ENCODE measurements at regions not wholly inside any gene's neighbourhood (a gene's known extent, or its start where the extent isn't known, plus 50 kb on each side); places are given as distances from the start of the nearest gene placed in this dataset.
A peak's percentile ranks its signal among the peaks of the same experiment; 100 is the strongest.
"Not testable (repeated sequence)": the region's sequence is repeated elsewhere in the genome, so short reads cannot be mapped to it uniquely, and the experiment has no call there.

GRCh38 chr16:56011808-56012481 lies 136.8 kb upstream of the CES5A start:
- DNase-seq = no peak

- no peak for DNase-seq
Observed at GRCh38 chr16:56005958-56006357, 130.8 kb upstream of the CES5A start.

- no peak for DNase-seq
Observed at GRCh38 chr16:55999683-56000082, 124.5 kb upstream of the CES5A start.

GRCh38 chr16:55993088-55993487 lies 117.9 kb upstream of the CES5A start:
- no peak for DNase-seq

GRCh38 chr16:55992551-55992950 lies 117.4 kb upstream of the CES5A start:
- no peak for DNase-seq

GRCh38 chr16:55991843-55992242 lies 116.7 kb upstream of the CES5A start:
- no peak for DNase-seq

GRCh38 chr16:55989569-55989907 lies 114.4 kb upstream of the CES5A start:
- DNase-seq = no peak

- not testable (repeated sequence) for DNase-seq
Observed at GRCh38 chr16:55988850-55989568, 113.8 kb upstream of the CES5A start.

GRCh38 chr16:55988013-55988412 lies 112.8 kb upstream of the CES5A start:
- no peak for DNase-seq

GRCh38 chr16:55982597-55982996 lies 107.4 kb upstream of the CES5A start:
- DNase-seq = no peak

GRCh38 chr16:55981557-55981956 lies 106.4 kb upstream of the CES5A start:
- DNase-seq = no peak

GRCh38 chr16:55976815-55977214 lies 101.6 kb upstream of the CES5A start:
- DNase-seq = no peak

- no peak for DNase-seq
Observed at GRCh38 chr16:55971447-55971846, 96.3 kb upstream of the CES5A start.

GRCh38 chr16:55968221-55968620 lies 93.0 kb upstream of the CES5A start:
- no peak for DNase-seq

- DNase-seq = no peak
Observed at GRCh38 chr16:55964923-55965475, 89.8 kb upstream of the CES5A start.

GRCh38 chr16:55955845-55956244 lies 80.7 kb upstream of the CES5A start:
- no peak for DNase-seq

- DNase-seq = no peak
Observed at GRCh38 chr16:55955424-55955823, 80.3 kb upstream of the CES5A start.

GRCh38 chr16:55954906-55955305 lies 79.7 kb upstream of the CES5A start:
- DNase-seq = no peak

GRCh38 chr16:55949518-55949917 lies 74.3 kb upstream of the CES5A start:
- no peak for DNase-seq

GRCh38 chr16:55948230-55948629 lies 73.1 kb upstream of the CES5A start:
- peak; percentile 63 for DNase-seq

GRCh38 chr16:55947366-55947765 lies 72.2 kb upstream of the CES5A start:
- peak; percentile 38 for DNase-seq

- DNase-seq = no peak
Observed at GRCh38 chr16:55944377-55944802, 69.2 kb upstream of the CES5A start.

- no peak for DNase-seq
Observed at GRCh38 chr16:55943267-55943666, 68.1 kb upstream of the CES5A start.

- DNase-seq = no peak
Observed at GRCh38 chr16:55942821-55943220, 67.6 kb upstream of the CES5A start.

GRCh38 chr16:55941552-55941951 lies 66.4 kb upstream of the CES5A start:
- DNase-seq = no peak
